ENCODE measurements at regions not wholly inside any gene's neighbourhood (a gene's known extent, or its start where the extent isn't known, plus 50 kb on each side); places are given as distances from the start of the nearest gene placed in this dataset.
A peak's percentile ranks its signal among the peaks of the same experiment; 100 is the strongest.

DNA sequence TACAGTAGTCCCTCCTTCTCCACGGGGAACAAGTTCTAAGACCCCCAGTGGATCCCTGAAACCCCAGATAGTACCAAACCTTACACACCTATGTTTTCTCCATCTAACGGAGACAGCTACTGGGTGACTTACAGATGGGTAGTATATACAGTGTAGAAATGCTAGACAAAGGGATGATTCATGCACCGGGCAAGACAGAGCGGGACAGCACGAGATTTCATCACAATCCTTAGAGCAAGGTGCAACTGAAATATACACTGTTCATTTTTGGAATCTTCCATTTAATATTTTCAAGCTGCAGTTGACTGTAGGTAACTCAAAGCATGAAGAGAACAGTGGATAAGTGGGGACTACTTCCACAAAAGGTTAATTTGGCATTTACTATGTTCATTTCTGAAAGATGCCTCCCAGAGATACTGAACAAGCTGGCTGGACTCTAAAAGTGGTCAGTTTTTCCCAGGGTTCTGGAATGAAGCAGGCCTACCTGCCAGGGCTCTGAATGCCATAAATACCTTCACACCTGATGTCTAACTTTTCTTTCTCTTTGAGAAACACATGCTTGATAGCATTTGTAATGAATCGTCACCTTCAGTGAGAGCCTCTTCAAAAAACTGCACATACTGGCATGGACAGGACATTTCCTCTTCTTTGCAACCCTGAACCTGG lies 127.7 kb upstream of the FOXN3 start:
- peaks cover 2% of the 10 kb centered on the region for H3K9me3 Mint-ChIP-seq (ENCODE audit: unreplicated experiment)
- H3K27ac Mint-ChIP-seq (ENCODE audit: unreplicated experiment): no peak overlapping the region
- H3K4me3 Mint-ChIP-seq (ENCODE audit: unreplicated experiment): no peak overlapping the region
- TF ChIP-seq, protein P1, sequence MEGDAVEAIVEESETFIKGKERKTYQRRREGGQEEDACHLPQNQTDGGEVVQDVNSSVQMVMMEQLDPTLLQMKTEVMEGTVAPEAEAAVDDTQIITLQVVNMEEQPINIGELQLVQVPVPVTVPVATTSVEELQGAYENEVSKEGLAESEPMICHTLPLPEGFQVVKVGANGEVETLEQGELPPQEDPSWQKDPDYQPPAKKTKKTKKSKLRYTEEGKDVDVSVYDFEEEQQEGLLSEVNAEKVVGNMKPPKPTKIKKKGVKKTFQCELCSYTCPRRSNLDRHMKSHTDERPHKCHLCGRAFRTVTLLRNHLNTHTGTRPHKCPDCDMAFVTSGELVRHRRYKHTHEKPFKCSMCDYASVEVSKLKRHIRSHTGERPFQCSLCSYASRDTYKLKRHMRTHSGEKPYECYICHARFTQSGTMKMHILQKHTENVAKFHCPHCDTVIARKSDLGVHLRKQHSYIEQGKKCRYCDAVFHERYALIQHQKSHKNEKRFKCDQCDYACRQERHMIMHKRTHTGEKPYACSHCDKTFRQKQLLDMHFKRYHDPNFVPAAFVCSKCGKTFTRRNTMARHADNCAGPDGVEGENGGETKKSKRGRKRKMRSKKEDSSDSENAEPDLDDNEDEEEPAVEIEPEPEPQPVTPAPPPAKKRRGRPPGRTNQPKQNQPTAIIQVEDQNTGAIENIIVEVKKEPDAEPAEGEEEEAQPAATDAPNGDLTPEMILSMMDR (IDR thresholded peaks at IDR 0.05; ENCODE audit: partially characterized antibody, unreplicated experiment): no peak
- H3K27me3 Mint-ChIP-seq (ENCODE audit: unreplicated experiment): peaks cover 2% of the 10 kb centered on the region
- DNase-seq: no peak
- peaks cover 26% of the 10 kb centered on the region for H3K4me1 Mint-ChIP-seq (ENCODE audit: low read depth, unreplicated experiment)
- no peaks in the 10 kb centered on the region for H3K36me3 Mint-ChIP-seq (ENCODE audit: unreplicated experiment)

DNA sequence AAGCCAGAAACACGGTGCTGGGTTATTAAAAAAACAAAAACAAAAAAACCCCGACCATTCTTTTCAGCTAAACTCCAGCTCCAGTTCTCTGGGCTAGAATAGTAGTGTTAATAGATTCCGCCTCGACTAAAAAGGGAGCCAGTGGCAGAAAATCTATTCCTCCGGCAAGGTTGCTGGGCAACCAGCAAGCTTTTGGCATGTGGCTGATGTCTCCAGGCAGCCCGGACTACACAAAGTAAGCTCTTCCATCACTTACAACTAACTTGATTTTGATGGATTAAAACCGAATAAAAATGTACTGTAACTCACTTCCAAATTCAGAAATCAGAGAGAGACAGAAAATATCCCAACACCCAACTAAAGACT lies 126.4 kb upstream of the FOXN3 start:
- H3K36me3 Mint-ChIP-seq (ENCODE audit: unreplicated experiment): no peaks in the 10 kb centered on the region
- TF ChIP-seq, protein P1 (IDR thresholded peaks at IDR 0.05; ENCODE audit: partially characterized antibody, unreplicated experiment): no peak
- DNase-seq: peak; percentile 46
- H3K4me3 Mint-ChIP-seq (ENCODE audit: unreplicated experiment): no peak overlapping the region
- peaks cover 4% of the 10 kb centered on the region for H3K27me3 Mint-ChIP-seq (ENCODE audit: unreplicated experiment)
- H3K4me1 Mint-ChIP-seq (ENCODE audit: low read depth, unreplicated experiment): peaks cover 28% of the 10 kb centered on the region
- peaks cover 3% of the 10 kb centered on the region for H3K9me3 Mint-ChIP-seq (ENCODE audit: unreplicated experiment)
- no peak overlapping the region for H3K27ac Mint-ChIP-seq (ENCODE audit: unreplicated experiment)

DNA sequence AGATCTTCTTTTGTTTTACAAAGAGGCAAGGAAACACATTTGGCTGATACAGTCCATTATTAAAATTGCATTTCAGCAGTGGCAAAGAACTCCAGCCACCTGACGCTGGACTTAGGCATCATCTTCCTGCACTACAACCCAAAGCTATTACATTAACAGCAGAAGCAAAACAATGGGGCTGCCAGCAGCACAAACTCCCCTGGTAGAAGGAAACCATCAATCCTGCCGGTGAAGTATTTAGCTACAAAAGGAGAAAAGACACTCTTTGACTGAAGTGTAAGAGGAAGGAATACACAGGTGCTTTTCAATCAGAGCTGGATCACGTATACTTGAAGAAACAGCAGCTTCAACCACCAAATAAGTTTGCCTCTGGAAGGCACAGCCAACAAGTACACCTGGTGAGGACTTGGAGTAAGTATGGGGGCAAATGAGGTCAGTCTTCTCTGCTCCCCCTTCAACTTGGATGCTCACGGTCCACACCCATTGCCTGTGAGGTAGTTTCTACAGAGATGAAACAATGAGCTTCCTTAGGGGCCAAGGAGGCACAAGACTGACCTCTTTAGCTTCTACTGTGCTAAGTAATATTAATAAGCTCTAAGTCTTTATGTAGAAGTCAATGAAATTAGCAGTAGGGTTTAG lies 125.9 kb upstream of the FOXN3 start:
- Mint-ChIP-seq H3K27me3 (ENCODE audit: unreplicated experiment) (peaks cover 4% of the 10 kb centered on the region), H3K4me3 (ENCODE audit: unreplicated experiment) (no peak overlapping the region), H3K27ac (ENCODE audit: unreplicated experiment) (peak overlapping the region; percentile 54), H3K36me3 (ENCODE audit: unreplicated experiment) (no peaks in the 10 kb centered on the region), H3K9me3 (ENCODE audit: unreplicated experiment) (peaks cover 4% of the 10 kb centered on the region), H3K4me1 (ENCODE audit: low read depth, unreplicated experiment) (peaks cover 31% of the 10 kb centered on the region)
- TF ChIP-seq, protein P1 (IDR thresholded peaks at IDR 0.05; ENCODE audit: partially characterized antibody, unreplicated experiment): no peak
- no peak for DNase-seq

- no peaks in the 10 kb centered on the region for H3K36me3 Mint-ChIP-seq (ENCODE audit: unreplicated experiment)
- TF ChIP-seq, protein P1 (IDR thresholded peaks at IDR 0.05; ENCODE audit: partially characterized antibody, unreplicated experiment): no peak
- peaks cover 2% of the 10 kb centered on the region for H3K9me3 Mint-ChIP-seq (ENCODE audit: unreplicated experiment)
- DNase-seq: no peak
- no peak overlapping the region for H3K27ac Mint-ChIP-seq (ENCODE audit: unreplicated experiment)
- H3K4me1 Mint-ChIP-seq (ENCODE audit: low read depth, unreplicated experiment): peaks cover 32% of the 10 kb centered on the region
- peaks cover 4% of the 10 kb centered on the region for H3K27me3 Mint-ChIP-seq (ENCODE audit: unreplicated experiment)
- H3K4me3 Mint-ChIP-seq (ENCODE audit: unreplicated experiment): no peak overlapping the region
Measured at GRCh38 chr14:89540830-89541470, 123.9 kb upstream of the FOXN3 start.

Measured in glutamatergic neuron (in vitro differentiated cells).